GM12865 (cell line): ENCODE measurements at regions not wholly inside any gene's neighbourhood (a gene's known extent, or its start where the extent isn't known, plus 50 kb on each side); places are given as distances from the start of the nearest gene placed in this dataset.

ENCODE experiments used
- DNase-seq: peaks from one replicate; pipeline ENCODE4 v3.0.0; 2010; ENCODE audit warnings: low read depth
- H3K4me3 ChIP-seq: 2 replicates; pipeline ENCODE4 v1.5.1; 2011; ENCODE audit warnings: mild to moderate bottlenecking, low read depth, low read length, control low read depth
- TF ChIP-seq, protein P1 (sequence below): IDR thresholded peaks from 2 replicates; pipeline ENCODE4 v1.5.1; 2011; ENCODE audit warnings: low read length, control low read depth, low read depth, inconsistent platforms; ENCODE audit not compliant: insufficient read depth; ENCODE audit errors: missing control alignments

DNA sequence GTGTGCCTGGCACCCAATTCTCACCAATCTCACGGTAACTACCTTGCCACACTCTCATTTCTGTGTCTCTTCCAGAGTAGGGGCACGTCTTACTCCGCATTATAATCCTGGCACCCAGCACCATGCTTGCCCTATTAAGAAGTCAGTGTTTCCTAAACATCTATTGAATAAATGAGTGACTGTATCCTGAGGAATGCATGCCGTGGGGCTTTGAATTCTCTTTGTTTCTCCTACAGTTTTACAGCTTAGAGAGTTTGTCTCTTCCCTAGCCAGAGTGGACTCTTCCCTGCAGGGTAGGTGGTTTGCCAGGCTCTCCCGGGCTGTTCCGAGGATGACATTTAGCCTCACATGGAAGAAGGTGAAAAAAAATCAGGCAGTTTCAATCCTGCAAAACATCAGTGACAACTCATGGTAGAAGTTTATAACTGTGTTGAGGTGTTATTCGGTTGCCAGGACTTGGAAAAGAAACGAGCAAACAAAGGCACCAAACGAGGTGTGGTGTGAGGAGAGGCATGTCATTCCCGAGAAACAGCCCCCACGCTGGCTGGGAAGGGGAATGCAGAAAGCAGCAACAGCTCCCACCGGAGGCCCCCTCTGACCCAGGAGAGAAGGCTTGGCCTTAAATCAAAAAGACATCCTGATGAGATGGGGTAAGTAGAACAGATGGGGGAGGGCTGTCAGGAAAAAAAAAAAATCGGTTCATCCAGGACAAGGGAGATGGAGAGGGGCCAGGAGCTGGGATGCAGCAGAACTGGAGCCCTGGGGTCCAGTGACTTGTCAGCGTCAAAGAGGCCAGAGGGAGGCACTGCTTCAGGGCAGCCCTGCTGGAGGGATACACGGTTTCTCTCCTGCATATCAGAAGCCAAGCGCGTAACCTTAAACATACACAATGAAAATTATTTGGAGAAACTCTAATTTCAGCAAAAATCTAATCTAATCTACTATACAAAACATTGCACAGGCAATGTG is 168.4 kb upstream of the ARRDC4 start:
- TF ChIP-seq, protein P1, sequence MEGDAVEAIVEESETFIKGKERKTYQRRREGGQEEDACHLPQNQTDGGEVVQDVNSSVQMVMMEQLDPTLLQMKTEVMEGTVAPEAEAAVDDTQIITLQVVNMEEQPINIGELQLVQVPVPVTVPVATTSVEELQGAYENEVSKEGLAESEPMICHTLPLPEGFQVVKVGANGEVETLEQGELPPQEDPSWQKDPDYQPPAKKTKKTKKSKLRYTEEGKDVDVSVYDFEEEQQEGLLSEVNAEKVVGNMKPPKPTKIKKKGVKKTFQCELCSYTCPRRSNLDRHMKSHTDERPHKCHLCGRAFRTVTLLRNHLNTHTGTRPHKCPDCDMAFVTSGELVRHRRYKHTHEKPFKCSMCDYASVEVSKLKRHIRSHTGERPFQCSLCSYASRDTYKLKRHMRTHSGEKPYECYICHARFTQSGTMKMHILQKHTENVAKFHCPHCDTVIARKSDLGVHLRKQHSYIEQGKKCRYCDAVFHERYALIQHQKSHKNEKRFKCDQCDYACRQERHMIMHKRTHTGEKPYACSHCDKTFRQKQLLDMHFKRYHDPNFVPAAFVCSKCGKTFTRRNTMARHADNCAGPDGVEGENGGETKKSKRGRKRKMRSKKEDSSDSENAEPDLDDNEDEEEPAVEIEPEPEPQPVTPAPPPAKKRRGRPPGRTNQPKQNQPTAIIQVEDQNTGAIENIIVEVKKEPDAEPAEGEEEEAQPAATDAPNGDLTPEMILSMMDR: no peak
- DNase-seq: no peak
- H3K4me3 ChIP-seq: no peak overlapping the region

DNA sequence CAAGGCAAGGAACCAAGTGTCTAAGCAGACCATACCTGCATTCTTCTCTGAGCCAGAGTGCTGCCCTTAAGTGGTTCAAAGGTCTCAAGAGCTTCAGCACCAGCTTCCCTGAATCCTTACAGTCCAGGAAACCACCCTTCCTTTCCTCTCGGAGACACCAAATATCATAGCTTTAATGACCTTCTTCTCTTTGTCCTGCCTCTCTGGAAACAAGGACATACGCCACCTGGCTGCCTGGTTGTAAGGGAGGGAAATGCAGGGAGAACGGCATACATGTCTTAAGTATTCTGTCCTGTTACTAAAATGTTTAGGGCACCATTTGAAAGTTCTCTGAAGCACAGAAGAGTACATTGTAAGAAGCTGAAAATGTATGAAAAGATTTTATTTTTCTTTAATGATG is 155.6 kb upstream of the ARRDC4 start:
- TF ChIP-seq, protein P1: no peak
- DNase-seq: no peak

DNA sequence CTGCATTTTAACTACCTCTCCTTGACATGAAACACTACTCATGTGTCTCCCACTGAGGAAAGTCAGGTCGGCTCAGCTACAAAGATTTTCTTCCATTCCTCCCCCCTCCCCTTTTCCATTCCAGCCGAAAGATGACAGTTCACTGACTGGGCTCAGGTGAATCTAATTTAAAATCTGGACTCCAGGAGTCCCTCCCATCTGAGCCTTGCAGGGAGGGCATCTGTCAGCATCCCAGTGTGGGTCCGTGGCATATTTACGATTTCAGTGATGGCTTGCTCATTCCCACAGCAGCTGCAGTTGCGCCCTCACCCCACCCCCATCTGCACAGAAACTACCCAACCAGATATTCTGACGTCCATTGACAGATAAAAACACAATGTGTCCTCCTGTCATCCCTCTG is 153.7 kb upstream of the ARRDC4 start:
- no peak overlapping the region for H3K4me3 ChIP-seq
- TF ChIP-seq, protein P1: no peak
- DNase-seq: no peak

More for the DNA sequence above, 155.6 kb upstream of the ARRDC4 start:
- H3K4me3 ChIP-seq: no peak overlapping the region

DNA sequence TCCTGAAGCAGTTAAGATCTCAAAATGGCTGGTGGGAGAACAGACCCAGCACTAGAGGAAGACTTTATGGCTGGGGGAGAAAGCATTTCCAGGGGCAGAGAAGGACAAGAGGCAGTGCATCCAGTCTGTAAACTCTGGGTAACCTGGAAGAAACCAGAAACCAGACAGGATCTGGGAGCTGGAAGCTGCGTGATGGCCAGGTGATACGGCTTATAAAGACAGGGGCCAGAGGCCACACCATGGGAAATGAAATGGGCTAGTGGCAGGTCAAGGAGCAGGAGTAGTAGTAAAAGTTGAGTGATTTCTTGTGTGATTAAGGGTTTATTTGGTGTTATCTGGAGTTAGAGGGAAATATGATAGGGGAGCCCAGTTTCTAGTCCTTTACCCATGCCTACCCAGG is 144.7 kb upstream of the ARRDC4 start:
- TF ChIP-seq, protein P1: no peak
- DNase-seq: no peak

DNA sequence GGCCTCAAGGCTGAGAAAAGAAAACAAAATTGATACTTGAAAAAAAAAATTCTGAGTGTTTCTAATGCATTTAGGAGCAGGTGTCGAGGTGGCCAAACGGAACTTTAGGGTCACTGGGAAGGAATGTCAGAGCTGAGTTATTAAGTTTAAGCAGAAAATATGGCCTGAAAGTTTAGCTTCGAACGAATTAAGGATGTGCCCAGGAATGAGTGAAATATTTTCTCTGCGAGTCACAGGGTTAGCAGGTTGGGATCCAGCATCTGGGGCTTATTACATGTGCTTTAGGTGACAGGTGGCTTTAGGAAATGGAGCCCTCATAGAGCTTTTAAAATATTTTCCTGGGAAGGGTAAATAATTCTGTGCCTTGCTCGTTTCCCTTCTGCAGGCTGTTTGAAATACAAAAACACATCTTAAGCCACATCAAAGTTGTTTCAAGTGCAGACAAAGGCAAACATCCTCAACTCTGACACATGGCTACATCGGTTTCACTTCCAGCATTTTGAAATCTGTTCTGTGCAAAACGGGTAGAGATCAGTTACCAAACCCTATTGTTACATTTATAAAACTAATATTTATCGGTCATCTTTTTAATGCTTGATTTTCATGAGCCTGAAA is 143.1 kb upstream of the ARRDC4 start:
- no peak for DNase-seq
- TF ChIP-seq, protein P1: no peak
- H3K4me3 ChIP-seq: no peak overlapping the region

More for the DNA sequence above, 144.7 kb upstream of the ARRDC4 start:
- H3K4me3 ChIP-seq: no peak overlapping the region

DNA sequence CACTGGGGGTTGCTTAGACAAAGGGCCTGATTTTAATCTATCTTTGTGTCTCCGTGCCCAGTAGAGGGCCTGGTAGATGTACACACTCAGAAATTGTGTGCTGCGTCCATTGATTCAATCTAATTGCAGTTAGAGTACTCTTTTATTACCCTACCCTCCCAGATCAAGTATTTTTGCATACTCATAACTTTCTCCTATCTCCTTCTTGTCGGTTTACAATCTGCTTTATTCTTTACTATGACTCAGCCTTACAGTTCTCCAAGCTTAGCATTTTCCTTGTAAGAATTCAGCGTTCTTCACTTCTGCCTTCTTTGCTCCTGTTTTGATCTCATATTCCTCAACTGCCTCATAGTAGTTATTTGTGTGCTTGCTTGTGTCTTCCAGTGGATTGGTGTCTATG is 124.5 kb upstream of the ARRDC4 start:
- no peak for DNase-seq
- H3K4me3 ChIP-seq: no peak overlapping the region
- TF ChIP-seq, protein P1: no peak
